ENCODE measurements at regions not wholly inside any gene's neighbourhood (a gene's known extent, or its start where the extent isn't known, plus 50 kb on each side); places are given as distances from the start of the nearest gene placed in this dataset.

DNA sequence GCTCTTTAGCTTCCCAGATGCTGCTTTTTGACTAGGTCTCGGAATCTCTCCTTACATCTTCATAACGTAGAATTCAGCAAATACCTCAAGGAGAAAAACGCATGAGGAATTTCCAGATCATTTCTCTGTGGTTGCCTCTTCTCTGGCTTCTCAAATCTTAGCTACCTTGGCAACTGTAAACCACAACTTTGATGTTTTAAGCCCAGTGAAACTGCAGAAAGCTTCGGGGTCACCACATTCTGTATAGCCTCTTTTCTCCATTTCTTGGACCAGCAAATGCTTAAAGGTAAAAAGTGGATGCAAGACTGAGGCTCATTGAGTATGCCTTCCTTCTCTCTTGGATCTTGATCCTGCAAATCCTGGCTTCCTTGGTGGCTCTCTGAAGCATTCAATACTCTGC is 125.5 kb upstream of the FBXL4 start:
- POLR2A ChIA-PET (ENCODE audit: low non-redundant PET) = no interaction called here
- Histone ChIP-seq H3K9me3 (ENCODE audit: low read depth, low read length, poor library complexity, severe bottlenecking) (no peaks in the 10 kb centered on the region), H3K27me3 (replicated peaks; ENCODE audit: insufficient read depth, low read depth, low read length, poor library complexity) (no peaks in the 10 kb centered on the region), H3K27ac (ENCODE audit: low read depth, low read length, poor library complexity, severe bottlenecking) (no peak overlapping the region), H3K36me3 (ENCODE audit: insufficient read depth, low read length, poor library complexity, severe bottlenecking) (no peaks in the 10 kb centered on the region), H3K4me3 (ENCODE audit: low read depth, low read length, poor library complexity, severe bottlenecking) (no peak overlapping the region), H3K4me1 (ENCODE audit: insufficient read depth, low read length, poor library complexity, severe bottlenecking) (no peaks in the 10 kb centered on the region)
- BruUV-seq (replicated peaks) = no TSS peak
- DNase-seq (ENCODE audit: low spot score) = no peak
- TF ChIP-seq, protein P1, sequence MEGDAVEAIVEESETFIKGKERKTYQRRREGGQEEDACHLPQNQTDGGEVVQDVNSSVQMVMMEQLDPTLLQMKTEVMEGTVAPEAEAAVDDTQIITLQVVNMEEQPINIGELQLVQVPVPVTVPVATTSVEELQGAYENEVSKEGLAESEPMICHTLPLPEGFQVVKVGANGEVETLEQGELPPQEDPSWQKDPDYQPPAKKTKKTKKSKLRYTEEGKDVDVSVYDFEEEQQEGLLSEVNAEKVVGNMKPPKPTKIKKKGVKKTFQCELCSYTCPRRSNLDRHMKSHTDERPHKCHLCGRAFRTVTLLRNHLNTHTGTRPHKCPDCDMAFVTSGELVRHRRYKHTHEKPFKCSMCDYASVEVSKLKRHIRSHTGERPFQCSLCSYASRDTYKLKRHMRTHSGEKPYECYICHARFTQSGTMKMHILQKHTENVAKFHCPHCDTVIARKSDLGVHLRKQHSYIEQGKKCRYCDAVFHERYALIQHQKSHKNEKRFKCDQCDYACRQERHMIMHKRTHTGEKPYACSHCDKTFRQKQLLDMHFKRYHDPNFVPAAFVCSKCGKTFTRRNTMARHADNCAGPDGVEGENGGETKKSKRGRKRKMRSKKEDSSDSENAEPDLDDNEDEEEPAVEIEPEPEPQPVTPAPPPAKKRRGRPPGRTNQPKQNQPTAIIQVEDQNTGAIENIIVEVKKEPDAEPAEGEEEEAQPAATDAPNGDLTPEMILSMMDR (conservative IDR thresholded peaks at IDR 0.05; ENCODE audit: low read depth, low read length) = no peak
- TF ChIP-seq EZH2 (IDR thresholded peaks at IDR 0.05; ENCODE audit: borderline replicate concordance, low read depth, low read length, poor library complexity, severe bottlenecking) = no peak
- intact Hi-C loops (cut with micrococcal nuclease; ENCODE audit: unreplicated experiment) = no loop called here
- CTCF ChIA-PET = no interaction called here

DNA sequence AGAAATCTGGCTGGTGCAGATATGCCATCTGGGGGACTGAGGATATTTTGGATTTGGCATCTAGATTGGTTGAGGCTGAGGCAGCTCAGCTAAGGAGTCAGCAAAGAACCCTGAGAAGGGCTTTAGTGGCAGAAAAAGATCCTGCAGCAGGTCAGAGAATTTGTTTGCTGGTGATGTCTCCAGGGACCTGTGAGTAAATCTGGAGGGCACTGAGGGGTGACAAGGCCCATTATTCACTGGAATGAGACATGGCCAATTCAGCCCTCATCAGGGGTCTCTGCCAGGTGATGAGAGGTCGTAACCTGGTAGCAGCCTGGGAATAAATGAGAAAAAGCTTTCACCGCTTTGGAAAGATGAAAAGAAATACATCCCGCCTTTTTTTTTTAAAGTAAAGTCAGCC is 118.3 kb upstream of the FBXL4 start:
- no peaks in the 10 kb centered on the region for H3K36me3 ChIP-seq (ENCODE audit: insufficient read depth, low read length, poor library complexity, severe bottlenecking)
- ChIA-PET POLR2A (ENCODE audit: low non-redundant PET) (no interaction called here), CTCF (no interaction called here)
- BruUV-seq (replicated peaks) = no TSS peak
- H3K27me3 ChIP-seq (replicated peaks; ENCODE audit: insufficient read depth, low read depth, low read length, poor library complexity) = no peaks in the 10 kb centered on the region
- no peak for DNase-seq (ENCODE audit: low spot score)
- H3K9me3 ChIP-seq (ENCODE audit: low read depth, low read length, poor library complexity, severe bottlenecking) = no peaks in the 10 kb centered on the region
- no peak overlapping the region for H3K27ac ChIP-seq (ENCODE audit: low read depth, low read length, poor library complexity, severe bottlenecking)
- TF ChIP-seq EZH2 (IDR thresholded peaks at IDR 0.05; ENCODE audit: borderline replicate concordance, low read depth, low read length, poor library complexity, severe bottlenecking) = no peak
- TF ChIP-seq, protein P1 (conservative IDR thresholded peaks at IDR 0.05; ENCODE audit: low read depth, low read length) = no peak
- no peaks in the 10 kb centered on the region for H3K4me1 ChIP-seq (ENCODE audit: insufficient read depth, low read length, poor library complexity, severe bottlenecking)
- no peak overlapping the region for H3K4me3 ChIP-seq (ENCODE audit: low read depth, low read length, poor library complexity, severe bottlenecking)
- intact Hi-C loops (cut with micrococcal nuclease; ENCODE audit: unreplicated experiment) = no loop called here

DNA sequence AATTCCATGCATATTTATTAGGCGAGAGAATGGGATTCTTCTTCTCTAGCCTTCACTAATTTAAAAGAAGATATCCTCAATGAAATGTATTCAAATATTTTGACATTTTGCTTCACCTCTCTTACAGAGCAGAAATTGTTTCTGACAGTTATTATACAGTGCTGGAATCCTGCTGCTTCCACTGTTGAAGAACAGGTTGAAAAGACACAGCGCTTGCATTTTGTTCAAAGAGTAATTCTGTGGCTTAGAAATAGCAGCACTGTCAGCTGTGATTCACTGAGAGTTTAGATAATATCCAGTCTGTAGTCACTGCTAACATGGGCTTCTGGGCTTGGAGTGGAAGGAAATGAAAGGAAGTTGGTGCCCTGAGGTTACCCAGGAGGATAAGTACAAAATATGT is 117.1 kb upstream of the FBXL4 start:
- H3K9me3 ChIP-seq (ENCODE audit: low read depth, low read length, poor library complexity, severe bottlenecking) = no peaks in the 10 kb centered on the region
- no peaks in the 10 kb centered on the region for H3K4me1 ChIP-seq (ENCODE audit: insufficient read depth, low read length, poor library complexity, severe bottlenecking)
- no TSS peak for BruUV-seq (replicated peaks)
- H3K36me3 ChIP-seq (ENCODE audit: insufficient read depth, low read length, poor library complexity, severe bottlenecking) = no peaks in the 10 kb centered on the region
- H3K27me3 ChIP-seq (replicated peaks; ENCODE audit: insufficient read depth, low read depth, low read length, poor library complexity) = no peaks in the 10 kb centered on the region
- intact Hi-C loops (cut with micrococcal nuclease; ENCODE audit: unreplicated experiment) = no loop called here
- no peak overlapping the region for H3K4me3 ChIP-seq (ENCODE audit: low read depth, low read length, poor library complexity, severe bottlenecking)
- no peak overlapping the region for H3K27ac ChIP-seq (ENCODE audit: low read depth, low read length, poor library complexity, severe bottlenecking)
- DNase-seq (ENCODE audit: low spot score) = no peak
- TF ChIP-seq, protein P1 (conservative IDR thresholded peaks at IDR 0.05; ENCODE audit: low read depth, low read length) = no peak
- no peak for TF ChIP-seq EZH2 (IDR thresholded peaks at IDR 0.05; ENCODE audit: borderline replicate concordance, low read depth, low read length, poor library complexity, severe bottlenecking)
- ChIA-PET POLR2A (ENCODE audit: low non-redundant PET) (no interaction called here), CTCF (no interaction called here)

Measured in A673 (cell line).